Gastrocnemius medialis (tissue), 4 donors: ENCODE measurements at regions not wholly inside any gene's neighbourhood (a gene's known extent, or its start where the extent isn't known, plus 50 kb on each side); places are given as distances from the start of the nearest gene placed in this dataset.

Experiments
- ATAC-seq, 2 donors: fragments of 150-250 bp; one replicate each; pipeline ENCODE4 v1.9.1; 2016
- DNase-seq, 2 donors: peaks; one replicate each; pipeline ENCODE4 v3.0.0-alpha.2; 2019
- H3K27ac ChIP-seq, 4 donors: fragments of 200-600 bp; sonication (generic); 1 replicate in 1 of 4; 2 replicates in 3 of 4; pipeline ENCODE4 v1.5.1; 2016 to 2018; ENCODE audit warnings: mild to moderate bottlenecking in 2 of 4, moderate library complexity in 1 of 4
- H3K27me3 ChIP-seq, 3 donors: fragments of 200-600 bp; sonication (generic) in 2 of 3; 1 replicate in 1 of 3; 2 replicates in 2 of 3; pipeline versions ENCODE4 v1.5.1 to v1.6.0; 2016 to 2019; ENCODE audit warnings: mild to moderate bottlenecking in 1 of 3, moderate library complexity in 1 of 3
- H3K36me3 ChIP-seq, 2 donors: fragments of 200-600 bp; sonication (generic) in 1 of 2; one replicate each; pipeline ENCODE4 v1.5.1; 2017 to 2018
- H3K4me1 ChIP-seq, 2 donors: fragments of 200-600 bp; sonication (generic) in 1 of 2; one replicate each; pipeline ENCODE4 v1.5.1; 2016 to 2017; ENCODE audit warnings: mild to moderate bottlenecking in 2 of 2
- H3K4me3 ChIP-seq, 4 donors: fragments of 200-600 bp; sonication (generic) in 3 of 4; 1 replicate in 1 of 4; 2 replicates in 3 of 4; pipeline ENCODE4 v1.5.1; 2016 to 2019; ENCODE audit warnings: mild to moderate bottlenecking in 2 of 4
- H3K9me3 ChIP-seq, 3 donors: fragments of 200-600 bp; sonication (generic) in 2 of 3; 1 replicate in 1 of 3; 2 replicates in 2 of 3; pipeline ENCODE4 v1.5.1; 2016 to 2019
- POLR2A ChIP-seq, 2 donors: fragments of 450-650 bp; IDR thresholded peaks; one replicate each; pipeline ENCODE4 v1.6.1; 2017; ENCODE audit warnings: antibody characterized with exemption in 2 of 2, mild to moderate bottlenecking in 2 of 2, moderate library complexity in 2 of 2
- in situ Hi-C, 4 donors: fragments of 200-750 bp; cut with MboI; loops; one replicate each; pipeline versions ENCODE4 v1.15.0 to v1.8.0; 2017; ENCODE audit warnings: low sequenced_read_pairs in 4 of 4
- intact Hi-C: fragments of 100-400 bp; cut with DNase I; formaldehyde crosslinking; loops from one replicate; pipeline ENCODE4 v1.15.1; 2023; ENCODE audit warnings: low total_unique reads
- TF ChIP-seq, protein P1 (sequence below), 5 experiments: fragments of 450-650 bp in 3 of 5; fragments of 200-600 bp in 2 of 5; sonication (generic) in 2 of 5; IDR thresholded peaks in 4 of 5; conservative IDR thresholded peaks in 1 of 5; 1 replicate in 4 of 5; 2 replicates in 1 of 5; pipeline ENCODE4 v1.5.1; 2016 to 2019; ENCODE audit warnings: antibody characterized with exemption in 5 of 5, mild to moderate bottlenecking in 3 of 5, moderate library complexity in 3 of 5

- intact Hi-C loops (no loop called here), in situ Hi-C loops (no loop called here)
- H3K4me1 ChIP-seq = no peaks in the 10 kb centered on the region
- no peaks in the 10 kb centered on the region for H3K9me3 ChIP-seq
- DNase-seq = no peak
- no peak overlapping the region for H3K27ac ChIP-seq
- no peak for ATAC-seq
- no peak overlapping the region for H3K4me3 ChIP-seq
- no peaks in the 10 kb centered on the region for H3K27me3 ChIP-seq
- no peak for TF ChIP-seq POLR2A (IDR thresholded peaks at IDR 0.05)
- TF ChIP-seq, protein P1, sequence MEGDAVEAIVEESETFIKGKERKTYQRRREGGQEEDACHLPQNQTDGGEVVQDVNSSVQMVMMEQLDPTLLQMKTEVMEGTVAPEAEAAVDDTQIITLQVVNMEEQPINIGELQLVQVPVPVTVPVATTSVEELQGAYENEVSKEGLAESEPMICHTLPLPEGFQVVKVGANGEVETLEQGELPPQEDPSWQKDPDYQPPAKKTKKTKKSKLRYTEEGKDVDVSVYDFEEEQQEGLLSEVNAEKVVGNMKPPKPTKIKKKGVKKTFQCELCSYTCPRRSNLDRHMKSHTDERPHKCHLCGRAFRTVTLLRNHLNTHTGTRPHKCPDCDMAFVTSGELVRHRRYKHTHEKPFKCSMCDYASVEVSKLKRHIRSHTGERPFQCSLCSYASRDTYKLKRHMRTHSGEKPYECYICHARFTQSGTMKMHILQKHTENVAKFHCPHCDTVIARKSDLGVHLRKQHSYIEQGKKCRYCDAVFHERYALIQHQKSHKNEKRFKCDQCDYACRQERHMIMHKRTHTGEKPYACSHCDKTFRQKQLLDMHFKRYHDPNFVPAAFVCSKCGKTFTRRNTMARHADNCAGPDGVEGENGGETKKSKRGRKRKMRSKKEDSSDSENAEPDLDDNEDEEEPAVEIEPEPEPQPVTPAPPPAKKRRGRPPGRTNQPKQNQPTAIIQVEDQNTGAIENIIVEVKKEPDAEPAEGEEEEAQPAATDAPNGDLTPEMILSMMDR (IDR thresholded peaks at IDR 0.05 in 4 of 5, conservative IDR thresholded peaks at IDR 0.05 in 1 of 5) = no peak
- no peaks in the 10 kb centered on the region for H3K36me3 ChIP-seq
Observed at GRCh38 chr6:23688650-23689049, 437.4 kb upstream of the NRSN1 start.

GRCh38 chr6:23690453-23691049, 435.5 kb upstream of the NRSN1 start:
- no peaks in the 10 kb centered on the region for H3K27me3 ChIP-seq
- H3K4me3 ChIP-seq = no peak overlapping the region
- DNase-seq = no peak
- H3K27ac ChIP-seq = no peak overlapping the region
- H3K36me3 ChIP-seq = no peaks in the 10 kb centered on the region
- ATAC-seq = no peak
- intact Hi-C loops = no loop called here
- no peak for TF ChIP-seq POLR2A (IDR thresholded peaks at IDR 0.05)
- TF ChIP-seq, protein P1 (IDR thresholded peaks at IDR 0.05 in 4 of 5, conservative IDR thresholded peaks at IDR 0.05 in 1 of 5) = no peak
- no peaks in the 10 kb centered on the region for H3K4me1 ChIP-seq
- no peaks in the 10 kb centered on the region for H3K9me3 ChIP-seq
- in situ Hi-C loops = no loop called here

GRCh38 chr6:23692184-23692583, 433.8 kb upstream of the NRSN1 start:
- ATAC-seq (no peak), DNase-seq (no peak)
- in situ Hi-C loops = no loop called here
- intact Hi-C loops = no loop called here
- Histone ChIP-seq H3K27ac (no peak overlapping the region), H3K36me3 (no peaks in the 10 kb centered on the region), H3K27me3 (no peaks in the 10 kb centered on the region), H3K4me1 (no peaks in the 10 kb centered on the region), H3K4me3 (no peak overlapping the region), H3K9me3 (no peaks in the 10 kb centered on the region)
- TF ChIP-seq, protein P1 (IDR thresholded peaks at IDR 0.05 in 4 of 5, conservative IDR thresholded peaks at IDR 0.05 in 1 of 5) = no peak
- TF ChIP-seq POLR2A (IDR thresholded peaks at IDR 0.05) = no peak

DNA sequence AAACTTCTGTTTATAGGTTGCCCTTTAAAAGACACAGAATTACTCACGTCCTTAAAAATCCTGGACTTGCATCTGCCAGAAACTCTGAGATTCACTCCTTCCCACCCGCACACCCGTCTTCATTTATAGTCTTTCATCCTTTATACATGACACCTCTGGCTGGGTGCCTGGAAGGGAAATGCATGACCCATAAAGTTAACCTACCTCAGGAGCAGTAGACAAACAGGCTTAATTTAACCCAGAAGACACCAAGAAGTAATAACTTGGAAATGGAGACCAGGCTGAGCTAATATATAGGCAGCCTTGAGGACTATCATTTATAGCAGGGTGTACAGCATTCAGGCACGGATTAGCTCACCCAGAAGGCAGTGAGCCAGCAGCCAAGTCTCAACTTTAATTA, 429.0 kb upstream of the NRSN1 start:
- H3K36me3 ChIP-seq = no peaks in the 10 kb centered on the region
- no peak for ATAC-seq
- H3K27ac ChIP-seq = no peak overlapping the region
- DNase-seq = no peak
- no peaks in the 10 kb centered on the region for H3K4me1 ChIP-seq
- TF ChIP-seq, protein P1 (IDR thresholded peaks at IDR 0.05 in 4 of 5, conservative IDR thresholded peaks at IDR 0.05 in 1 of 5) = no peak
- no peak for TF ChIP-seq POLR2A (IDR thresholded peaks at IDR 0.05)
- H3K4me3 ChIP-seq = no peak overlapping the region
- intact Hi-C loops = no loop called here
- no peaks in the 10 kb centered on the region for H3K27me3 ChIP-seq
- no peaks in the 10 kb centered on the region for H3K9me3 ChIP-seq
- in situ Hi-C loops = no loop called here

DNA sequence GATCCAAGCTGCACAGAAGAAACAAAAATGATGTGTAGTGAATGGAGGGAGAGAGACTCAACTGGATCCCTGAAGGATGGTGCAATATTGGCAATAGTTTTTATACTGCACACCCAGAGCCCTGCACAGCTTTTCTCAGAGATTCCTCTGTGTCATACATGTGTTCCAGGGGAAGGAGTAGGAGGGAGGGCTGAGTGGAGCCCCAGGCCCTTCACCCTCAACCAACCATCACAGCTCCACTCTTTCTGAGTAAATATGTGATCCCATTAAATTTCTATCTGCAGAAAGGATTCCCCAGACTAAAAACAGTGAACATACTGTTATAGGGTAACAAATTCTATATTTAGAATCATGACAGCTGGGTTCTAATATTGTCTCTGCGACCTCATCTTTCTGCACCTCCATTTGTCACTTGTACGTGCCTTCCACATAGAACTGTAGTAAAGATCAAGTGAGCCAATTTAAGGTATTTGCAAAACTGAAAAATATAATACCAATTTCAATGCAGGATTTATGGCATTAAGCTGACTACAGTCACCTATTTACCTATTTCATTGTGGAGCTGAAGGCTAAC, 421.4 kb upstream of the NRSN1 start:
- Histone ChIP-seq H3K27me3 (no peaks in the 10 kb centered on the region), H3K27ac (no peak overlapping the region), H3K4me3 (no peak overlapping the region), H3K36me3 (no peaks in the 10 kb centered on the region), H3K4me1 (peaks cover 0 to 7% of the 10 kb centered on the region in 2 donors), H3K9me3 (no peaks in the 10 kb centered on the region)
- in situ Hi-C loops = no loop called here
- DNase-seq = no peak
- ATAC-seq = peak in 1 of 2 donors; percentile 27
- intact Hi-C loops = no loop called here
- no peak for TF ChIP-seq POLR2A (IDR thresholded peaks at IDR 0.05)
- TF ChIP-seq, protein P1 (IDR thresholded peaks at IDR 0.05 in 4 of 5, conservative IDR thresholded peaks at IDR 0.05 in 1 of 5) = no peak
